GM19043 (cell line): ENCODE measurements at regions not wholly inside any gene's neighbourhood (a gene's known extent, or its start where the extent isn't known, plus 50 kb on each side); places are given as distances from the start of the nearest gene placed in this dataset.
"Not testable (repeated sequence)": the region's sequence is repeated elsewhere in the genome, so short reads cannot be mapped to it uniquely, and the experiment has no call there.

Experiments used
- ATAC-seq: cut with Tn5 transposase; IDR thresholded peaks from one replicate; pipeline ENCODE4 v1.9.1; 2021; ENCODE audit warnings: low read depth; ENCODE audit not compliant: unreplicated experiment

GRCh38 chrX:63581906-63582305 lies 203.1 kb downstream of the ARHGEF9 start:
- no peak for ATAC-seq

GRCh38 chrX:63581398-63581797 lies 203.6 kb downstream of the ARHGEF9 start:
- ATAC-seq, result no peak

GRCh38 chrX:63576533-63576932 lies 208.5 kb downstream of the ARHGEF9 start:
- ATAC-seq, result no peak

GRCh38 chrX:63575700-63576099 lies 209.3 kb downstream of the ARHGEF9 start:
- ATAC-seq, result not testable (repeated sequence)

GRCh38 chrX:63566856-63567255 lies 215.7 kb upstream of the SPIN4 start:
- no peak for ATAC-seq

- ATAC-seq, result no peak
These were observed 210.3 kb upstream of the SPIN4 start for GRCh38 chrX:63561425-63561824.

GRCh38 chrX:63560601-63561218 lies 209.6 kb upstream of the SPIN4 start:
- peak; percentile 97 for ATAC-seq

GRCh38 chrX:63551856-63552255 lies 200.7 kb upstream of the SPIN4 start:
- ATAC-seq, result no peak

GRCh38 chrX:63530654-63531053 lies 179.5 kb upstream of the SPIN4 start:
- no peak for ATAC-seq

GRCh38 chrX:63529961-63530360 lies 178.8 kb upstream of the SPIN4 start:
- ATAC-seq, result no peak

GRCh38 chrX:63526863-63527262 lies 175.7 kb upstream of the SPIN4 start:
- no peak for ATAC-seq

GRCh38 chrX:63525491-63525890 lies 174.4 kb upstream of the SPIN4 start:
- no peak for ATAC-seq

GRCh38 chrX:63519368-63519767 lies 168.2 kb upstream of the SPIN4 start:
- not testable (repeated sequence) for ATAC-seq

GRCh38 chrX:63514569-63515080 lies 163.5 kb upstream of the SPIN4 start:
- ATAC-seq, result no peak

GRCh38 chrX:63513825-63514568 lies 162.9 kb upstream of the SPIN4 start:
- ATAC-seq, result no peak

GRCh38 chrX:63511361-63511760 lies 160.2 kb upstream of the SPIN4 start:
- ATAC-seq, result no peak

GRCh38 chrX:63508668-63509067 lies 157.5 kb upstream of the SPIN4 start:
- no peak for ATAC-seq

GRCh38 chrX:63506320-63506719 lies 155.2 kb upstream of the SPIN4 start:
- ATAC-seq, result no peak

- ATAC-seq, result no peak
These were observed 152.4 kb upstream of the SPIN4 start for GRCh38 chrX:63503541-63503940.

GRCh38 chrX:63488546-63489373 lies 137.6 kb upstream of the SPIN4 start:
- no peak for ATAC-seq

- no peak for ATAC-seq
These were observed 124.1 kb upstream of the SPIN4 start for GRCh38 chrX:63475200-63475599.
